Glomerular endothelial cell (primary cell): ENCODE measurements at regions not wholly inside any gene's neighbourhood (a gene's known extent, or its start where the extent isn't known, plus 50 kb on each side); places are given as distances from the start of the nearest gene placed in this dataset.

ENCODE experiments used
- DNase-seq: peaks from one replicate; pipeline ENCODE4 v3.0.0-alpha.2; 2011; ENCODE audit warnings: low read depth, low spot score; ENCODE audit errors: extremely low read depth

- DNase-seq = no peak
Observed at GRCh38 chr3:117356091-117356705, 646.6 kb downstream of the TUSC7 start.

- DNase-seq = no peak
Observed at GRCh38 chr3:117358717-117359314, 649.2 kb downstream of the TUSC7 start.

- DNase-seq = no peak
Observed at GRCh38 chr3:117366574-117366973, 657.0 kb downstream of the TUSC7 start.

- no peak for DNase-seq
Observed at GRCh38 chr3:117367861-117368260, 658.3 kb downstream of the TUSC7 start.

- DNase-seq = no peak
Observed at GRCh38 chr3:117380631-117381030, 671.1 kb downstream of the TUSC7 start.

- DNase-seq = no peak
Observed at GRCh38 chr3:117393119-117393518, 683.5 kb downstream of the TUSC7 start.

GRCh38 chr3:117398141-117398899, 688.7 kb downstream of the TUSC7 start:
- DNase-seq = no peak

GRCh38 chr3:117399311-117400078, 689.9 kb downstream of the TUSC7 start:
- DNase-seq = no peak

- no peak for DNase-seq
Observed at GRCh38 chr3:117400303-117400702, 690.7 kb downstream of the TUSC7 start.

- no peak for DNase-seq
Observed at GRCh38 chr3:117404141-117404540, 694.6 kb downstream of the TUSC7 start.

- DNase-seq = no peak
Observed at GRCh38 chr3:117404730-117405129, 695.2 kb downstream of the TUSC7 start.

- DNase-seq = no peak
Observed at GRCh38 chr3:117405359-117405758, 695.8 kb downstream of the TUSC7 start.

GRCh38 chr3:117407317-117407716, 697.7 kb downstream of the TUSC7 start:
- no peak for DNase-seq

GRCh38 chr3:117408811-117409210, 699.2 kb downstream of the TUSC7 start:
- DNase-seq = no peak

- DNase-seq = no peak
Observed at GRCh38 chr3:117409256-117409655, 699.7 kb downstream of the TUSC7 start.

GRCh38 chr3:117409701-117410459, 700.3 kb downstream of the TUSC7 start:
- no peak for DNase-seq

- DNase-seq = no peak
Observed at GRCh38 chr3:117411971-117412370, 702.4 kb downstream of the TUSC7 start.

GRCh38 chr3:117417411-117417810, 707.8 kb downstream of the TUSC7 start:
- no peak for DNase-seq

- DNase-seq = no peak
Observed at GRCh38 chr3:117427081-117427480, 717.5 kb downstream of the TUSC7 start.

- DNase-seq = no peak
Observed at GRCh38 chr3:117433427-117433826, 723.8 kb downstream of the TUSC7 start.
